CMK (cell line): ENCODE measurements at regions not wholly inside any gene's neighbourhood (a gene's known extent, or its start where the extent isn't known, plus 50 kb on each side); places are given as distances from the start of the nearest gene placed in this dataset.

Experiments
- DNase-seq: peaks from one replicate; pipeline ENCODE4 v3.0.0-alpha.2; 2010; ENCODE audit warnings: low read depth

- DNase-seq = no peak
These were observed 210.0 kb downstream of the KLHL4 start for GRCh38 chrX:87727620-87728019.

GRCh38 chrX:87728024-87728423 is 210.4 kb downstream of the KLHL4 start:
- no peak for DNase-seq

GRCh38 chrX:87728459-87728858 is 210.9 kb downstream of the KLHL4 start:
- DNase-seq = no peak

GRCh38 chrX:87732133-87732532 is 214.5 kb downstream of the KLHL4 start:
- no peak for DNase-seq

- no peak for DNase-seq
These were observed 219.0 kb downstream of the KLHL4 start for GRCh38 chrX:87736576-87736975.

GRCh38 chrX:87744391-87744790 is 226.8 kb downstream of the KLHL4 start:
- no peak for DNase-seq

- no peak for DNase-seq
These were observed 237.9 kb downstream of the KLHL4 start for GRCh38 chrX:87755493-87755892.

- DNase-seq = no peak
These were observed 271.4 kb downstream of the KLHL4 start for GRCh38 chrX:87788976-87789375.

- no peak for DNase-seq
These were observed 280.4 kb downstream of the KLHL4 start for GRCh38 chrX:87798039-87798438.

GRCh38 chrX:87805829-87806490 is 288.4 kb downstream of the KLHL4 start:
- no peak for DNase-seq

- no peak for DNase-seq
These were observed 291.1 kb downstream of the KLHL4 start for GRCh38 chrX:87808576-87809243.

- DNase-seq = no peak
These were observed 296.0 kb downstream of the KLHL4 start for GRCh38 chrX:87813566-87813965.

GRCh38 chrX:87846956-87847355 is 329.4 kb downstream of the KLHL4 start:
- DNase-seq = no peak

- DNase-seq = no peak
These were observed 355.8 kb downstream of the KLHL4 start for GRCh38 chrX:87873347-87873941.

GRCh38 chrX:87874043-87874442 is 356.4 kb downstream of the KLHL4 start:
- DNase-seq = no peak

- DNase-seq = no peak
These were observed 361.3 kb downstream of the KLHL4 start for GRCh38 chrX:87878926-87879325.

GRCh38 chrX:87890437-87890836 is 372.8 kb downstream of the KLHL4 start:
- no peak for DNase-seq

GRCh38 chrX:87895421-87895820 is 377.8 kb downstream of the KLHL4 start:
- no peak for DNase-seq

GRCh38 chrX:87896057-87896456 is 378.5 kb downstream of the KLHL4 start:
- DNase-seq = no peak

- DNase-seq = no peak
These were observed 382.8 kb downstream of the KLHL4 start for GRCh38 chrX:87900320-87900908.

GRCh38 chrX:87901060-87901459 is 383.5 kb downstream of the KLHL4 start:
- DNase-seq = no peak

- no peak for DNase-seq
These were observed 397.1 kb downstream of the KLHL4 start for GRCh38 chrX:87914726-87915125.

GRCh38 chrX:87924619-87925018 is 407.0 kb downstream of the KLHL4 start:
- DNase-seq = no peak
